Skeletal muscle satellite cell (primary cell): ENCODE measurements at regions not wholly inside any gene's neighbourhood (a gene's known extent, or its start where the extent isn't known, plus 50 kb on each side); places are given as distances from the start of the nearest gene placed in this dataset.
"Not testable (repeated sequence)": the region's sequence is repeated elsewhere in the genome, so short reads cannot be mapped to it uniquely, and the experiment has no call there.

ENCODE experiments used
- H3K27me3 ChIP-seq: 2 replicates; pipeline ENCODE4 v1.7.0; 2013; ENCODE audit warnings: low read length; ENCODE audit not compliant: control insufficient read depth, insufficient read depth
- H3K36me3 ChIP-seq: 2 replicates; pipeline ENCODE4 v1.7.0; 2013; ENCODE audit warnings: mild to moderate bottlenecking, control low read depth, low read length; ENCODE audit not compliant: insufficient read depth
- H3K4me1 ChIP-seq: 2 replicates; pipeline ENCODE4 v1.7.0; 2013; ENCODE audit warnings: low read length; ENCODE audit not compliant: control insufficient read depth, insufficient read depth
- H3K4me2 ChIP-seq: 2 replicates; pipeline ENCODE4 v1.7.0; 2013; ENCODE audit warnings: mild to moderate bottlenecking, low read length
- H3K4me3 ChIP-seq: 2 replicates; pipeline ENCODE4 v1.7.0; 2013; ENCODE audit warnings: low read length
- H3K9ac ChIP-seq: 2 replicates; pipeline ENCODE4 v1.7.0; 2013; ENCODE audit warnings: mild to moderate bottlenecking, low read depth, low read length, moderate library complexity
- H3K9me3 ChIP-seq: replicated peaks from 2 replicates; pipeline ENCODE4 v1.7.0; 2013; ENCODE audit warnings: mild to moderate bottlenecking, control low read depth, low read length

GRCh38 chr12:30578426-30578825 is 117.2 kb downstream of the IPO8 start:
- H3K4me3 ChIP-seq, result no peak overlapping the region
- no peaks in the 10 kb centered on the region for H3K36me3 ChIP-seq
- no peaks in the 10 kb centered on the region for H3K9me3 ChIP-seq
- no peaks in the 10 kb centered on the region for H3K27me3 ChIP-seq
- no peak overlapping the region for H3K4me2 ChIP-seq
- H3K4me1 ChIP-seq, result no peaks in the 10 kb centered on the region
- H3K9ac ChIP-seq, result no peak overlapping the region

GRCh38 chr12:30573145-30573544 is 122.5 kb downstream of the IPO8 start:
- Histone ChIP-seq H3K36me3 (no peaks in the 10 kb centered on the region), H3K9ac (no peak overlapping the region), H3K4me3 (no peak overlapping the region), H3K9me3 (no peaks in the 10 kb centered on the region), H3K4me1 (no peaks in the 10 kb centered on the region), H3K27me3 (no peaks in the 10 kb centered on the region), H3K4me2 (no peak overlapping the region)

GRCh38 chr12:30570211-30570890 is 125.3 kb downstream of the IPO8 start:
- H3K9me3 ChIP-seq, result no peaks in the 10 kb centered on the region
- no peaks in the 10 kb centered on the region for H3K36me3 ChIP-seq
- H3K27me3 ChIP-seq, result no peaks in the 10 kb centered on the region
- no peaks in the 10 kb centered on the region for H3K4me1 ChIP-seq
- H3K9ac ChIP-seq, result no peak overlapping the region
- no peak overlapping the region for H3K4me3 ChIP-seq
- no peak overlapping the region for H3K4me2 ChIP-seq

- no peaks in the 10 kb centered on the region for H3K9me3 ChIP-seq
- H3K4me3 ChIP-seq, result no peak overlapping the region
- no peaks in the 10 kb centered on the region for H3K4me1 ChIP-seq
- no peaks in the 10 kb centered on the region for H3K36me3 ChIP-seq
- no peak overlapping the region for H3K4me2 ChIP-seq
- no peaks in the 10 kb centered on the region for H3K27me3 ChIP-seq
- H3K9ac ChIP-seq, result no peak overlapping the region
These were observed 126.2 kb downstream of the IPO8 start for GRCh38 chr12:30569426-30569825.

GRCh38 chr12:30568453-30568852 is 127.2 kb downstream of the IPO8 start:
- no peaks in the 10 kb centered on the region for H3K9me3 ChIP-seq
- no peak overlapping the region for H3K4me3 ChIP-seq
- no peaks in the 10 kb centered on the region for H3K36me3 ChIP-seq
- no peak overlapping the region for H3K9ac ChIP-seq
- no peaks in the 10 kb centered on the region for H3K4me1 ChIP-seq
- no peak overlapping the region for H3K4me2 ChIP-seq
- H3K27me3 ChIP-seq, result no peaks in the 10 kb centered on the region

GRCh38 chr12:30567082-30567481 is 128.6 kb downstream of the IPO8 start:
- H3K4me2 ChIP-seq, result no peak overlapping the region
- H3K4me1 ChIP-seq, result no peaks in the 10 kb centered on the region
- H3K36me3 ChIP-seq, result no peaks in the 10 kb centered on the region
- no peaks in the 10 kb centered on the region for H3K9me3 ChIP-seq
- H3K4me3 ChIP-seq, result no peak overlapping the region
- H3K27me3 ChIP-seq, result no peaks in the 10 kb centered on the region
- H3K9ac ChIP-seq, result no peak overlapping the region

- no peaks in the 10 kb centered on the region for H3K36me3 ChIP-seq
- H3K9me3 ChIP-seq, result no peaks in the 10 kb centered on the region
- no peaks in the 10 kb centered on the region for H3K4me1 ChIP-seq
- H3K27me3 ChIP-seq, result no peaks in the 10 kb centered on the region
- no peak overlapping the region for H3K9ac ChIP-seq
- H3K4me2 ChIP-seq, result no peak overlapping the region
- no peak overlapping the region for H3K4me3 ChIP-seq
These were observed 131.3 kb downstream of the IPO8 start for GRCh38 chr12:30564394-30564793.

GRCh38 chr12:30548203-30548602 is 147.5 kb downstream of the IPO8 start:
- H3K4me1 ChIP-seq, result no peaks in the 10 kb centered on the region
- no peaks in the 10 kb centered on the region for H3K9me3 ChIP-seq
- H3K4me3 ChIP-seq, result no peak overlapping the region
- H3K4me2 ChIP-seq, result no peak overlapping the region
- no peaks in the 10 kb centered on the region for H3K27me3 ChIP-seq
- no peaks in the 10 kb centered on the region for H3K36me3 ChIP-seq
- H3K9ac ChIP-seq, result no peak overlapping the region

GRCh38 chr12:30546121-30546520 is 149.5 kb downstream of the IPO8 start:
- Histone ChIP-seq H3K4me2 (no peak overlapping the region), H3K27me3 (no peaks in the 10 kb centered on the region), H3K9ac (no peak overlapping the region), H3K36me3 (no peaks in the 10 kb centered on the region), H3K9me3 (no peaks in the 10 kb centered on the region), H3K4me3 (no peak overlapping the region), H3K4me1 (no peaks in the 10 kb centered on the region)

GRCh38 chr12:30544704-30545103 is 151.0 kb downstream of the IPO8 start:
- not testable (repeated sequence) for H3K9me3 ChIP-seq, H3K9ac ChIP-seq, H3K27me3 ChIP-seq, H3K4me3 ChIP-seq, H3K36me3 ChIP-seq, H3K4me1 ChIP-seq, H3K4me2 ChIP-seq

GRCh38 chr12:30537228-30537627 is 158.4 kb downstream of the IPO8 start:
- H3K9ac ChIP-seq, result no peak overlapping the region
- no peaks in the 10 kb centered on the region for H3K27me3 ChIP-seq
- H3K4me1 ChIP-seq, result no peaks in the 10 kb centered on the region
- H3K36me3 ChIP-seq, result no peaks in the 10 kb centered on the region
- H3K9me3 ChIP-seq, result no peaks in the 10 kb centered on the region
- no peak overlapping the region for H3K4me3 ChIP-seq
- H3K4me2 ChIP-seq, result no peak overlapping the region

GRCh38 chr12:30533558-30534265 is 162.0 kb downstream of the IPO8 start:
- Histone ChIP-seq H3K9me3 (no peaks in the 10 kb centered on the region), H3K36me3 (no peaks in the 10 kb centered on the region), H3K4me2 (no peak overlapping the region), H3K9ac (no peak overlapping the region), H3K4me1 (no peaks in the 10 kb centered on the region), H3K4me3 (no peak overlapping the region), H3K27me3 (no peaks in the 10 kb centered on the region)
